ENCODE measurements at regions not wholly inside any gene's neighbourhood (a gene's known extent, or its start where the extent isn't known, plus 50 kb on each side); places are given as distances from the start of the nearest gene placed in this dataset.

GRCh38 chr3:178060407-178060806, 475.8 kb upstream of the KCNMB2 start:
- Histone ChIP-seq H3K4me2 (ENCODE audit: insufficient read depth in 1 of 2, low read depth in 2 of 2, low read length in 2 of 2) (no peak overlapping the region), H3K18ac (ENCODE audit: extremely low read depth, low read length) (no peak overlapping the region), H3K56ac (replicated peaks; ENCODE audit: insufficient read length, low read depth, low read length) (no peak overlapping the region), H3K4ac (replicated peaks; ENCODE audit: insufficient read length, low read depth, low read length) (no peak overlapping the region), H2BK5ac (ENCODE audit: low read depth, low read length) (no peak overlapping the region), H4K8ac (ENCODE audit: extremely low read depth, insufficient read depth, low read length) (no peak overlapping the region), H4K5ac (ENCODE audit: insufficient read length, low read depth, low read length) (no peak overlapping the region), H2AFZ (ENCODE audit: low read length) (no peak overlapping the region), H3K9ac (replicated peaks in 1 of 4; ENCODE audit: extremely low read depth in 1 of 4, low read depth in 3 of 4, low read length in 3 of 4) (no peak overlapping the region), H3K79me1 (ENCODE audit: low read depth, low read length) (no peaks in the 10 kb centered on the region), H4K91ac (replicated peaks; ENCODE audit: insufficient read length, low read length) (no peak overlapping the region), H3K23me2 (ENCODE audit: low read depth, low read length) (no peaks in the 10 kb centered on the region), H3K14ac (ENCODE audit: insufficient read length) (no peak overlapping the region), H4K20me1 (replicated peaks in 1 of 2; ENCODE audit: control insufficient read depth in 1 of 2, insufficient read depth in 2 of 2, low read length in 2 of 2) (no peaks in the 10 kb centered on the region), H3K4me3 (ENCODE audit: extremely low read depth in 1 of 4, insufficient read depth in 2 of 4, low read depth in 3 of 4, low read length in 4 of 4) (no peak overlapping the region), H3K27ac (ENCODE audit: low read depth, low read length) (no peak overlapping the region), H2AK5ac (ENCODE audit: low read depth, low read length) (no peak overlapping the region), H2BK20ac (ENCODE audit: low read length) (no peak overlapping the region), H3K4me1 (replicated peaks in 1 of 4; ENCODE audit: control insufficient read depth in 3 of 4, insufficient read depth in 4 of 4, low read length in 3 of 4) (no peaks in the 10 kb centered on the region), H3K23ac (ENCODE audit: insufficient read length) (no peak overlapping the region), H3K79me2 (ENCODE audit: control insufficient read depth in 1 of 2, insufficient read depth in 2 of 2, low read length in 2 of 2) (no peaks in the 10 kb centered on the region), H3K27me3 (replicated peaks in 1 of 4; ENCODE audit: control insufficient read depth in 3 of 4, extremely low read depth in 1 of 4, insufficient read depth in 3 of 4, low read length in 3 of 4) (no peaks in the 10 kb centered on the region), H2BK12ac (ENCODE audit: low read depth, low read length) (no peak overlapping the region), H3K9me3 (ENCODE audit: insufficient read depth in 2 of 2, low read depth in 1 of 2, low read length in 1 of 2) (no peaks in the 10 kb centered on the region), H2BK120ac (replicated peaks; ENCODE audit: low read depth, low read length) (no peak overlapping the region), H2BK15ac (ENCODE audit: low read length) (no peak overlapping the region), H3K36me3 (ENCODE audit: control insufficient read depth in 2 of 4, insufficient read depth in 4 of 4, low read length in 3 of 4) (no peaks in the 10 kb centered on the region)
- no peak for FAIRE-seq
- POLR2A ChIA-PET (ENCODE audit: partially characterized antibody) = no interaction called here
- no peak for DNase-seq (ENCODE audit: low read depth in 1 of 2, low spot score in 2 of 2)
- WGBS, 2 experiments (ENCODE audit: extremely low coverage in 1 of 2, insufficient coverage in 1 of 2, insufficient read length in 1 of 2, insufficient replicate concordance in 2 of 2, low coverage in 1 of 2, low lambda C conversion rate in 2 of 2, missing lambda C conversion rate in 1 of 2) = 92% methylated on average over 2 of the region's 2 CpGs; no CpG with 5 or more reads in 1 of the 2 experiments
- CTCF ChIA-PET (ENCODE audit: partially characterized antibody) = no interaction called here
- TF ChIP-seq NANOG (IDR thresholded peaks at IDR 0.05; ENCODE audit: insufficient read depth, low read depth, low read length, poor library complexity, severe bottlenecking) = no peak
- no peak for TF ChIP-seq CHD1 (IDR thresholded peaks at IDR 0.05; ENCODE audit: low read depth, low read length)
- no peak for TF ChIP-seq PHF8 (conservative IDR thresholded peaks at IDR 0.05; ENCODE audit: low read depth, low read length)
- TF ChIP-seq KDM1A (IDR thresholded peaks at IDR 0.05; ENCODE audit: borderline replicate concordance, low read length) = no peak
- no peak for TF ChIP-seq TBP (IDR thresholded peaks at IDR 0.05; ENCODE audit: low read depth, low read length)
- TF ChIP-seq BRCA1 (IDR thresholded peaks at IDR 0.05; ENCODE audit: low read depth, low read length) = no peak
- TF ChIP-seq POU5F1 (IDR thresholded peaks at IDR 0.05; ENCODE audit: low read depth, low read length) = no peak
